ENCODE measurements at regions not wholly inside any gene's neighbourhood (a gene's known extent, or its start where the extent isn't known, plus 50 kb on each side); places are given as distances from the start of the nearest gene placed in this dataset.
"Not testable (repeated sequence)": the region's sequence is repeated elsewhere in the genome, so short reads cannot be mapped to it uniquely, and the experiment has no call there.

DNA sequence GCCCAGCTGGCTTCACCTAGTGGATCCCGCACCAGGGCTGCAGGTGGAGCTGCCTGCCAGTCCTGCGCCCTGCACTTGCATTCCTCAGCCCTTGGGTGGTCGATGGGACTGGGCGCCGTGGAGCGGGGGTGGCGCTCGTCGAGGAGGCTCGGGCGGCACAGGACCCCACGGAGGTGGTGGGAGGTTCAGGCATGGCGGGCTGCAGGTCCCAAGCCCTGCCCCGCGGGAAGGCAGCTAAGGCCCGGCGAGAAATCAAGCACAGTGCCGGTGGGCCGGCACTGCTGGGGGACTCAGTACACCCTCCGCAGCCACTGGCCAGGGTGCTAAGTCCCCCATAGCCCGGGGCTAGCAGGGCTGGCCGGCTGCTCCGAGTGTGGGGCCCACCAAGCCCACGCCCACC, 167.2 kb upstream of the NDUFV2 start:
- not testable (repeated sequence) for H3K36me3 ChIP-seq (ENCODE audit: insufficient read depth, low read length); H2AFZ ChIP-seq (ENCODE audit: low read length, unreplicated experiment); H3K27ac ChIP-seq (ENCODE audit: low read depth, low read length); H3K27me3 ChIP-seq (ENCODE audit: insufficient read depth, low read length); H3K4me1 ChIP-seq (ENCODE audit: control insufficient read depth, insufficient read depth, low read length, unreplicated experiment); H3K4me3 ChIP-seq (ENCODE audit: low read depth, low read length); H3K79me2 ChIP-seq (ENCODE audit: control insufficient read depth, insufficient read depth, low read length, unreplicated experiment)

DNA sequence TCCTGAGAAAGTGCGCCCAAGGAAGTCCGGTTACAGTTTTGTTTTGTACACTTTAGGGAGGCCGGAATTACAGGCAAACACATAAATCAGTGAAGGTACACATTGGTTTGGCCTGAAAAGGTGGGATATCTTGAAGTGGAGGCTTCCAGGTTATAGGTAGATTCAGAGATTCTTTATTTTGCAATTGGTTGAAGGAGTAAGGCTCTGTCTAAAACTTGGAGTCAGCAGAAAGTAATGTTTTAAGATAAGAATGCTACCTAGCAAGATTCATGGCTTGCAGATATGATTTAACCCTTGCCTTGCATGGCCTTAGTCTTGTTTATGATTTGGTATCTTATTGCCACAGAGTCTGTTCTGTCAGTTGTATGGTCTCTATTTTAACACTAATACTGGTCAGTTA, 165.9 kb upstream of the NDUFV2 start:
- Histone ChIP-seq H3K79me2 (ENCODE audit: control insufficient read depth, insufficient read depth, low read length, unreplicated experiment) (no peaks in the 10 kb centered on the region), H3K4me3 (ENCODE audit: low read depth, low read length) (no peak overlapping the region), H2AFZ (ENCODE audit: low read length, unreplicated experiment) (no peak overlapping the region), H3K27me3 (ENCODE audit: insufficient read depth, low read length) (no peaks in the 10 kb centered on the region), H3K27ac (ENCODE audit: low read depth, low read length) (no peak overlapping the region), H3K36me3 (ENCODE audit: insufficient read depth, low read length) (no peaks in the 10 kb centered on the region), H3K4me1 (ENCODE audit: control insufficient read depth, insufficient read depth, low read length, unreplicated experiment) (peaks cover under 1% of the 10 kb centered on the region)

DNA sequence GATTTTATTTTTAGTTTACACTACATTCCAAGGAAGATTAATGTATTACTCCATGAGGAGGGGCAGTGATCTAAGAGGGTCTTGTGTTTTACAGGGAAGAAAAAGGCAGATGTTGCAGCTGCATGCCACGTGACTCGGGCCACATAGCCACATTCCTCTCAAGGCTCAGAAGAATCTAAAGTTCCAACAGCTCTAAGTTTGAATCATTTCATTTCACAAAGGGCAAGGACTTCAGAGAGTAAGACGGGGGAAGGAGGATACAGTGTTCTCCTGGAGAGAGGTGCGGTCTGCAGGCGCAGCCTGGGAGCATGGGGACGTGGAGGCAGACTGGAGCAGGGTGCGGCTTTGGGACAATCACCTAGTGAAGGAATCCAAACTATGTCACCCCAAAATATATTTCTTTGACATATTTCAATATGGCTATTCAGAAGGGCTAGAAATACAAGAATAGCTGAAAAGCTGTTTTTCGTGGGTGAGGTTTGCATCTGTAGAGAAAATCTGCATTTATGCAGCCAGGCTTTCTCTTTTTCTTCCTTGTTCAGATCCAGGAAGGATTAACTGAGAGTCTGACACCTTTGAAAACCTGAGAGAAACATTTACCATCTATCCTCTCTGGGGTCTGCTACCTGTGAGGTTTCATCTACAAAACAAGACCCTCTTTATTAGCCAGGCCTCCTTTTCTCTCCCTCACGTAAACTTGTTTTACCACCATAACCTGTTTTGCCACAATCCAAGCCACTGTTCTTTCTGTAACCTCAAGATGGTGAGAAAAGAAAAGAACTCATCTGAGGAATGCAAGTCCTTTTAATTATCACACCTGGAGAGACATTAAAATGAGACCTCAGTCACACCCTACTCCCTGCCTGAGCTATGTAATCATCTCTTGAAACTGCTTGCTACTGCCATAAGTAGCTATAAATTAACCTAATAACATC, 165.1 kb upstream of the NDUFV2 start:
- H3K4me3 ChIP-seq (ENCODE audit: low read depth, low read length) = no peak overlapping the region
- peaks cover 7% of the 10 kb centered on the region for H3K4me1 ChIP-seq (ENCODE audit: control insufficient read depth, insufficient read depth, low read length, unreplicated experiment)
- H3K27me3 ChIP-seq (ENCODE audit: insufficient read depth, low read length) = no peaks in the 10 kb centered on the region
- H2AFZ ChIP-seq (ENCODE audit: low read length, unreplicated experiment) = no peak overlapping the region
- H3K36me3 ChIP-seq (ENCODE audit: insufficient read depth, low read length) = no peaks in the 10 kb centered on the region
- H3K27ac ChIP-seq (ENCODE audit: low read depth, low read length) = no peak overlapping the region
- H3K79me2 ChIP-seq (ENCODE audit: control insufficient read depth, insufficient read depth, low read length, unreplicated experiment) = no peaks in the 10 kb centered on the region

DNA sequence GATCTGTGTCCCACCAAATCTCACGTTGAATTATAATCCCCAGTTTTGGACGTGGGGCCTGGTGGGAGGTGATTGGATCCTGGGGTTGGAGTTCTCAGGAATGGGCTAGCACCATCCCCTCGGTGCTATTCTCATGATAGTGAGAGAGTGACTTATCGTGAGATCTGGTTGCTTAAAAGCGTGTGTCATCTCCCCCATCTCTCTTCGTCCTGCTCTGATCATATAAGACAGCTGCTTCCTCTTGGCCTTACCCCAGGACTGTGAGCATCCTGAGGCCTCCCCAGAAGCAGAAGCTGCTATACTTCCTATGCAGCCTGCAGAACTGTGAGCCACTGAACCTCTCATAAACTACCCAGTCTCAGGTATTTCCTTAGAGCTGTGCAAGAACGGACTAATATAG, 163.7 kb upstream of the NDUFV2 start:
- H3K36me3 ChIP-seq (ENCODE audit: insufficient read depth, low read length) = no peaks in the 10 kb centered on the region
- no peak overlapping the region for H2AFZ ChIP-seq (ENCODE audit: low read length, unreplicated experiment)
- H3K27ac ChIP-seq (ENCODE audit: low read depth, low read length) = no peak overlapping the region
- H3K4me3 ChIP-seq (ENCODE audit: low read depth, low read length) = no peak overlapping the region
- peaks cover 12% of the 10 kb centered on the region for H3K4me1 ChIP-seq (ENCODE audit: control insufficient read depth, insufficient read depth, low read length, unreplicated experiment)
- no peaks in the 10 kb centered on the region for H3K79me2 ChIP-seq (ENCODE audit: control insufficient read depth, insufficient read depth, low read length, unreplicated experiment)
- H3K27me3 ChIP-seq (ENCODE audit: insufficient read depth, low read length) = no peaks in the 10 kb centered on the region

DNA sequence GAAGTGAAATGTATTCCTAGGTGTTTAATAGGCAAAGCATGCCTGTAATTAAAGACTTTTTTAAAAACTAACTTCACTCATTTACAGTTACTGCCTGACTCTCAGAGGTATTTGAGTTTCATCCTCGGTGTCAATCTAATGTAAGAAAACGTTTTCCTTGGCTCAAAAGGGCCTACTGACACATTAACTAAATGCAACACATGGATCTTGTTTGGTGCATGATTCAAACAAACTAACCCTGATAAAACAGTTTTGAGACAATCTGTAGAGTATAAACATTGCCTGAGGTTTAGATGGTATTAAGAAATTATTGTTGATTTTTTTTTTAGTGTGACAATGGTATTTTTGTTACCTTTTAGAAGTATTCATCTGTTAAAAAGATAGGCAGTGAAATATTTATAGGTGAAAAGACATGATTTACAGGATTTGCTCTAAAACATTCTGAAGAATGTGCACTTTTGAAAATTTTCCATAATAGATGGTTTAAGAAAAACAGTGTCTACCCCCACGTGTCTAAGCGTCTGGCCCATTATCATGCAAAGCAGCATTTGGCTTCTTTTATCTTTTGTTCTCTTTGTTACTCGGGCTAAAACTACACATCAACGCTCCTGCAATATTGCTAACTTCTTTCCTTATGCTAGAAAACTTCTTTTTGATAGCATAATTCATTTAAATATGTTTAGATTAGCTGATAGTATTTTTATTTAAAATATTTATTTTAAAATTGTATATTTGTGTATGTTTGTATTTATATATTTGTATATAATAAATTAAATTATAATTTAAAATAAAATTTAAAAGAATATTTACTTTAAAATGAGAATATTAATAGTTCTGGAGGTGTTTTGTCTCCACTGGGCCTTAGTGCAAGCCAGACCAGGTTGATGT, 160.2 kb upstream of the NDUFV2 start:
- no peak overlapping the region for H3K27ac ChIP-seq (ENCODE audit: low read depth, low read length)
- H3K4me3 ChIP-seq (ENCODE audit: low read depth, low read length) = no peak overlapping the region
- no peaks in the 10 kb centered on the region for H3K79me2 ChIP-seq (ENCODE audit: control insufficient read depth, insufficient read depth, low read length, unreplicated experiment)
- H3K4me1 ChIP-seq (ENCODE audit: control insufficient read depth, insufficient read depth, low read length, unreplicated experiment) = peaks cover 36% of the 10 kb centered on the region
- H3K27me3 ChIP-seq (ENCODE audit: insufficient read depth, low read length) = no peaks in the 10 kb centered on the region
- peaks cover 5% of the 10 kb centered on the region; the same call in 1 of the 2 replicates for H3K36me3 ChIP-seq (ENCODE audit: insufficient read depth, low read length)
- H2AFZ ChIP-seq (ENCODE audit: low read length, unreplicated experiment) = no peak overlapping the region

DNA sequence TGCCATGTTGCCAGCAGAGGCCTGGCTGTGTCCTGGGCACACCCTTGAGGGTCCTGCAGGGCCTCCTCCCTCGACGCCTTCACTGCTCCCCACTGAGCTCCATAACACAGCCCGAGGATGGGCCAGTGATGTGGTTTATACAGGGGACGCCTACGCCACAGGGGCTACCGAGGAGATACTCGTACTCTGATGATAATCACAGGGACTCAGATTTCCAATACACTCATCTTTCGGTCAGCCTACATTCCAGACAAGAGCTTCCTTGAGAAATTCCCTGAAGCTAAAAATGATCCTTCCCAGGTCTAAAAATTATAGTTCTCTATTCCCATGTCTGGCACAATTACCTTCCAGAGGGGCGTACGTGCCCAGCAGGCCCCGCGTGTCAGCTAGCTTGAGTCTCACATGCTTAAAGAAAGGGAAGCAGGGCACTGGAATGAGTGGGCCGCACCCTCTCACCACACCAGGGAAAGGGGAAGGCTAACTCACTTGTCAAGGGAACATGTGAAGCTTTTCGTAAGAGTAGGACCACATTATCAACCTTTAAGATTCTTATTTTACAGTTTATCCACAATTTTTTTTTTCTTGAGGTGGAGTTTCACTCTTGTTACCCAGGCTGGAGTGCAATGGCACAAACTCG, 159.5 kb upstream of the NDUFV2 start:
- no peak overlapping the region for H3K27ac ChIP-seq (ENCODE audit: low read depth, low read length)
- peaks cover 42% of the 10 kb centered on the region for H3K4me1 ChIP-seq (ENCODE audit: control insufficient read depth, insufficient read depth, low read length, unreplicated experiment)
- no peak overlapping the region for H2AFZ ChIP-seq (ENCODE audit: low read length, unreplicated experiment)
- no peaks in the 10 kb centered on the region for H3K27me3 ChIP-seq (ENCODE audit: insufficient read depth, low read length)
- no peaks in the 10 kb centered on the region for H3K79me2 ChIP-seq (ENCODE audit: control insufficient read depth, insufficient read depth, low read length, unreplicated experiment)
- no peak overlapping the region for H3K4me3 ChIP-seq (ENCODE audit: low read depth, low read length)
- H3K36me3 ChIP-seq (ENCODE audit: insufficient read depth, low read length) = peaks cover 5% of the 10 kb centered on the region; the same call in 1 of the 2 replicates

DNA sequence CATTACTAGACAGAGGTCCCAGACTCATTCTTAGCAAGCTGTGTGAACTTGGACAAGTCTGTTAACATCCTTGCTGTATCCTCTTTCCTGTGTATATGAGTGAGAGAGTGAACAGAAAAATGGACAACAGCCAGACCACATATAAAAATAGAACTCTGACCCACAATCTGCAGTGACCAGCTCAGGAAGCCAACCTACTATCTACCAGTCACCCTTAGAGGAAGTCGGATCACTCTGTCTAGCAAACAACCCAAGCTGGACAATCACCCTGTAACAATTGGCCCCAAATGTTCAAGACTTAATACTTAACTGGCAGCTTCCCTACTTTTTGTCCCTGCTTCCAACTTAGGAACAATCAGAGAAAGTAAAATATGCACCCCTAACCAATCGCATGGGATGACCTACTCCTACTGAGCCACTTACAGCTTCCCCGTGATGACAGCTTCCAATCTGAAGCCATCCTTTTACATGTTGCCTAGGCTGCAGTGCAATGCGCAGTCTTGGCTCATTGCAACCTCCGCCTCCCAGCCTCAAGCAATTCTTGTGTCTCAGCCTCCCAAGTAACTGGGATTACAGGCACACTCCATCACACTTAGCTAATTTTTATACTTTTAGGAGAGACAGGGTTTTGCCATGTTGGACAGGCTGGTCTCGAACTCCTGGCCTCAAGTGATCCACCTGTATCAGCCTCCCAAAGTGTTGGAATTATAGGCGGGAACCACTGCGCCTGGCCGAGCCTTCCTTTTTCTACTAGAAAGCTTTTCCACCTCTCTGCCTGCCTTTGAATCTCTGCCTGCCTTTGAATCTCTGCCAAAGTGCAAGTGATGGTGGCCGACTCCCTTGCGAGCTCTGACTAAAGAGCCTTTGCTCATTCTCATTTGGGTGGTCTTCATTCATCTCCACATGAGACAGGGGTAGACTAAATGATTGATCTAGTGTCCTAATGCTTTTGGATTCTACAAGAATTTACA, 158.3 kb upstream of the NDUFV2 start:
- Histone ChIP-seq H3K4me1 (ENCODE audit: control insufficient read depth, insufficient read depth, low read length, unreplicated experiment) (peaks cover 52% of the 10 kb centered on the region), H2AFZ (ENCODE audit: low read length, unreplicated experiment) (no peak overlapping the region), H3K36me3 (ENCODE audit: insufficient read depth, low read length) (peaks cover 5% of the 10 kb centered on the region; the same call in 1 of the 2 replicates), H3K4me3 (ENCODE audit: low read depth, low read length) (no peak overlapping the region), H3K27me3 (ENCODE audit: insufficient read depth, low read length) (no peaks in the 10 kb centered on the region), H3K27ac (ENCODE audit: low read depth, low read length) (peak overlapping the region; percentile 94), H3K79me2 (ENCODE audit: control insufficient read depth, insufficient read depth, low read length, unreplicated experiment) (no peaks in the 10 kb centered on the region)

DNA sequence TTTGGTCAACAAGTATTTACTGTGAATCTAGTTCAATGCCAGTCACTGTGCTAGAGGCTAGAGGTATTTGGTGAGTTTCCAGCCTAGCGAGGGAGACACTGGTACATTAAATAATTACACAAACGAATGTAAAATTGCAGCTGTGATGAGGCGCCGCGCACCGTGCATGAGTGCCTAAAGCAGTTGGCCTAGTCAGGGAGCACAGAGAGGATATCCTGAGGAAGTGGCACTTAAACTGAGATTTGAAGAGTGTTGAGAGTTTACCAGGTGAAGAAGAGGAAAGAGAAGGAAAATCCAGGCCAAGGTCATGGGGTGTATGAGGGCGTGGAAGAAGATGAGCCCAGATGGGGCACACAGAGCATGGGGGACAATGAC, 157.6 kb upstream of the NDUFV2 start:
- Histone ChIP-seq H3K4me1 (ENCODE audit: control insufficient read depth, insufficient read depth, low read length, unreplicated experiment) (peaks cover 58% of the 10 kb centered on the region), H3K4me3 (ENCODE audit: low read depth, low read length) (no peak overlapping the region), H2AFZ (ENCODE audit: low read length, unreplicated experiment) (no peak overlapping the region)

DNA sequence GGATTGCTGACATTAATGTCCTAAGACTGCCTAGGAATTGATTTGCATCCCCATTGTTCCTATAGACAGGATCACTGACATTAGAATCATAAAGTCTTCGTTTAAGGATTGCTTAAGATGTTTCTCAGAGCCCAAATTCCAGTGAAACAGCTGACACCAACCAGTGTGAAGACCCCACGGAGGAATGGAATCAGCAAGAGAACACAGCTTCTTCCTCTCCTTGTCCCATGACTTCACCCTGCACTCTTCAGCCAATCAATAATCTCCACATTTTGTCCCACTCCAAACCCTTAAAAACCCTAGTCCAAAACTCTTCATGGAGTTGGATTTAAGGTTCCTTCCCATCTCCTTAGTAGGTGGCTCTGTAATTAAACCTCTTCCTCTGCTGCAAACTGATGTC, 157.0 kb upstream of the NDUFV2 start:
- Histone ChIP-seq H2AFZ (ENCODE audit: low read length, unreplicated experiment) (no peak overlapping the region), H3K4me1 (ENCODE audit: control insufficient read depth, insufficient read depth, low read length, unreplicated experiment) (peaks cover 58% of the 10 kb centered on the region)

More for the DNA sequence above, 157.6 kb upstream of the NDUFV2 start:
- peaks cover 5% of the 10 kb centered on the region; the same call in 1 of the 2 replicates for H3K36me3 ChIP-seq (ENCODE audit: insufficient read depth, low read length)
- H3K79me2 ChIP-seq (ENCODE audit: control insufficient read depth, insufficient read depth, low read length, unreplicated experiment) = no peaks in the 10 kb centered on the region
- peak overlapping the region; percentile 94 for H3K27ac ChIP-seq (ENCODE audit: low read depth, low read length)
- H3K27me3 ChIP-seq (ENCODE audit: insufficient read depth, low read length) = no peaks in the 10 kb centered on the region

More for the DNA sequence above, 157.0 kb upstream of the NDUFV2 start:
- H3K4me3 ChIP-seq (ENCODE audit: low read depth, low read length) = peak overlapping the region; percentile 34; the same call in 1 of the 2 replicates
- no peaks in the 10 kb centered on the region for H3K27me3 ChIP-seq (ENCODE audit: insufficient read depth, low read length)
- peak overlapping the region; percentile 94 for H3K27ac ChIP-seq (ENCODE audit: low read depth, low read length)
- H3K79me2 ChIP-seq (ENCODE audit: control insufficient read depth, insufficient read depth, low read length, unreplicated experiment) = no peaks in the 10 kb centered on the region
- H3K36me3 ChIP-seq (ENCODE audit: insufficient read depth, low read length) = peaks cover 5% of the 10 kb centered on the region; the same call in 1 of the 2 replicates

Measured in ACC112 (cell line).